ENCODE measurements at regions not wholly inside any gene's neighbourhood (a gene's known extent, or its start where the extent isn't known, plus 50 kb on each side); places are given as distances from the start of the nearest gene placed in this dataset.

DNA sequence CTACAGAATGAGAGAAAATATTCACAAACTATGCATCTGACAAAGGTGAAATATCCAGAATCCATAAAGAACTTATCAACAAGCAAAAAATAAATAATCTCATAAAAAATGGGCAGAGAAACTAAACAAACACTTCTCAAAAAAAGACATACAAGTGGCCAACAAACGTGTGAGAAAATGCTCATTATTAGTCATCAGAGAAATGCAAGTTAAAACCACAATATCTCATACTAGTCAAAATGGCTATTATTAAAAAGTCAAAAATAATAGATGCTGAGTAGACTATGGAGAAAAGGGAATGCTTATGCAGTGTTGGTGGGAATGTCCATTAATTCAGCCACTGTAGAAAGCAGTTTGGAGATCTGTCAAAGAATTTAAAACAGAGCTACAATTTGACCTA, 533.3 kb downstream of the TMA16 start:
- Histone ChIP-seq H3K4me3 (no peak overlapping the region), H3K27ac (no peak overlapping the region), H3K4me2 (no peak overlapping the region), H3K4me1 (no peaks in the 10 kb centered on the region), H3K9me3 (no peaks in the 10 kb centered on the region)
- ChIA-PET POLR2A (no interaction called here), CTCF (no interaction called here)
- TF ChIP-seq EHMT2 (IDR thresholded peaks at IDR 0.05; ENCODE audit: low read depth) (no peak), HDAC2 (IDR thresholded peaks at IDR 0.05) (no peak), POLR2A (IDR thresholded peaks at IDR 0.05; ENCODE audit: low read length) (no peak), MAFK (IDR thresholded peaks at IDR 0.05; ENCODE audit: partially characterized antibody) (no peak), ZNF302 (CRISPR knock-in tag; IDR thresholded peaks at IDR 0.05) (no peak), RNF2 (IDR thresholded peaks at IDR 0.05; ENCODE audit: borderline replicate concordance, low read depth) (no peak), GATA3 (IDR thresholded peaks at IDR 0.05; ENCODE audit: borderline replicate concordance) (no peak), ZFP36 (IDR thresholded peaks at IDR 0.05; ENCODE audit: borderline replicate concordance, partially characterized antibody) (no peak), CBX8 (IDR thresholded peaks at IDR 0.05) (no peak), SMC3 (IDR thresholded peaks at IDR 0.05) (no peak), POLR2AphosphoS2 (conservative IDR thresholded peaks at IDR 0.05; ENCODE audit: low read length) (no peak)
- TF ChIP-seq, protein P1, sequence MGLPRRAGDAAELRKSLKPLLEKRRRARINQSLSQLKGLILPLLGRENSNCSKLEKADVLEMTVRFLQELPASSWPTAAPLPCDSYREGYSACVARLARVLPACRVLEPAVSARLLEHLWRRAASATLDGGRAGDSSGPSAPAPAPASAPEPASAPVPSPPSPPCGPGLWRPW (IDR thresholded peaks at IDR 0.05) = no peak
- TF ChIP-seq, protein P2, sequence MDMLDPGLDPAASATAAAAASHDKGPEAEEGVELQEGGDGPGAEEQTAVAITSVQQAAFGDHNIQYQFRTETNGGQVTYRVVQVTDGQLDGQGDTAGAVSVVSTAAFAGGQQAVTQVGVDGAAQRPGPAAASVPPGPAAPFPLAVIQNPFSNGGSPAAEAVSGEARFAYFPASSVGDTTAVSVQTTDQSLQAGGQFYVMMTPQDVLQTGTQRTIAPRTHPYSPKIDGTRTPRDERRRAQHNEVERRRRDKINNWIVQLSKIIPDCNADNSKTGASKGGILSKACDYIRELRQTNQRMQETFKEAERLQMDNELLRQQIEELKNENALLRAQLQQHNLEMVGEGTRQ (IDR thresholded peaks at IDR 0.05) = no peak
- TF ChIP-seq, protein P3, sequence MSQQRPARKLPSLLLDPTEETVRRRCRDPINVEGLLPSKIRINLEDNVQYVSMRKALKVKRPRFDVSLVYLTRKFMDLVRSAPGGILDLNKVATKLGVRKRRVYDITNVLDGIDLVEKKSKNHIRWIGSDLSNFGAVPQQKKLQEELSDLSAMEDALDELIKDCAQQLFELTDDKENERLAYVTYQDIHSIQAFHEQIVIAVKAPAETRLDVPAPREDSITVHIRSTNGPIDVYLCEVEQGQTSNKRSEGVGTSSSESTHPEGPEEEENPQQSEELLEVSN (IDR thresholded peaks at IDR 0.05; ENCODE audit: borderline replicate concordance, low read depth) = no peak
- TF ChIP-seq, protein P4, sequence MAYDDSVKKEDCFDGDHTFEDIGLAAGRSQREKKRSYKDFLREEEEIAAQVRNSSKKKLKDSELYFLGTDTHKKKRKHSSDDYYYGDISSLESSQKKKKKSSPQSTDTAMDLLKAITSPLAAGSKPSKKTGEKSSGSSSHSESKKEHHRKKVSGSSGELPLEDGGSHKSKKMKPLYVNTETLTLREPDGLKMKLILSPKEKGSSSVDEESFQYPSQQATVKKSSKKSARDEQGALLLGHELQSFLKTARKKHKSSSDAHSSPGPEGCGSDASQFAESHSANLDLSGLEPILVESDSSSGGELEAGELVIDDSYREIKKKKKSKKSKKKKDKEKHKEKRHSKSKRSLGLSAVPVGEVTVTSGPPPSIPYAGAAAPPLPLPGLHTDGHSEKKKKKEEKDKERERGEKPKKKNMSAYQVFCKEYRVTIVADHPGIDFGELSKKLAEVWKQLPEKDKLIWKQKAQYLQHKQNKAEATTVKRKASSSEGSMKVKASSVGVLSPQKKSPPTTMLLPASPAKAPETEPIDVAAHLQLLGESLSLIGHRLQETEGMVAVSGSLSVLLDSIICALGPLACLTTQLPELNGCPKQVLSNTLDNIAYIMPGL (CRISPR knock-in tag; IDR thresholded peaks at IDR 0.05; ENCODE audit: borderline replicate concordance) = no peak
- WGBS (ENCODE audit: missing lambda C conversion rate) = 4% methylated on average over 1 of the region's 1 CpG
- DNase-seq (ENCODE audit: low read depth in 1 of 2, low spot score in 1 of 2) (no peak), FAIRE-seq (no peak), ATAC-seq (no peak)

DNA sequence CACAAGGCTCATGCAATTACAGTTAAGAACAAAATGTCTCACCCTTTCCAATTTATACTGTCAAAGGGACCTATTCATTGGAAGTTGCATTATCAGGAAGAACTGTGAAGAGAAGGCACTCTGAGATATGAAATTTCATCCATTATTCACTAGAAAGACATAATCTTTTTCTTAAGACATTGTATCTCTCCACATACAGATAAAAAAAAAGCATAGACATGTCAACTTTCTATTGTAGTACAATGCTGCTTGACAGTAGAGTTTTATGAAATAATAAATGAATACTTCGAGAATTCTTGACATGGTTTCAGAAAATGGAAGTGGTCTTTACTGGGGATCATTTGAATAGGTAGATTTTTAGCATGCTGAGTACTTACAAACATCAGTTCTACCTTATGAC, 545.0 kb downstream of the TMA16 start:
- FAIRE-seq = no peak
- no peak for ATAC-seq
- no peak overlapping the region for H3K4me3 ChIP-seq
- no peak overlapping the region for H3K27ac ChIP-seq
- no peak for DNase-seq (ENCODE audit: low read depth in 1 of 2, low spot score in 1 of 2)
- no peak overlapping the region for H3K4me2 ChIP-seq
- CTCF ChIA-PET = no interaction called here
- POLR2A ChIA-PET = no interaction called here
- 4% methylated on average over 1 of the region's 1 CpG for WGBS (ENCODE audit: missing lambda C conversion rate)
- H3K9me3 ChIP-seq = no peaks in the 10 kb centered on the region
- no peaks in the 10 kb centered on the region for H3K4me1 ChIP-seq
- TF ChIP-seq CBX2 (IDR thresholded peaks at IDR 0.05; ENCODE audit: borderline replicate concordance, low read depth) (no peak), POLR2A (IDR thresholded peaks at IDR 0.05; ENCODE audit: low read length) (no peak)
- TF ChIP-seq, protein P5, sequence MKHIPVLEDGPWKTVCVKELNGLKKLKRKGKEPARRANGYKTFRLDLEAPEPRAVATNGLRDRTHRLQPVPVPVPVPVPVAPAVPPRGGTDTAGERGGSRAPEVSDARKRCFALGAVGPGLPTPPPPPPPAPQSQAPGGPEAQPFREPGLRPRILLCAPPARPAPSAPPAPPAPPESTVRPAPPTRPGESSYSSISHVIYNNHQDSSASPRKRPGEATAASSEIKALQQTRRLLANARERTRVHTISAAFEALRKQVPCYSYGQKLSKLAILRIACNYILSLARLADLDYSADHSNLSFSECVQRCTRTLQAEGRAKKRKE (CRISPR knock-in tag; IDR thresholded peaks at IDR 0.05; ENCODE audit: low read depth) = no peak
- TF ChIP-seq, protein P6, sequence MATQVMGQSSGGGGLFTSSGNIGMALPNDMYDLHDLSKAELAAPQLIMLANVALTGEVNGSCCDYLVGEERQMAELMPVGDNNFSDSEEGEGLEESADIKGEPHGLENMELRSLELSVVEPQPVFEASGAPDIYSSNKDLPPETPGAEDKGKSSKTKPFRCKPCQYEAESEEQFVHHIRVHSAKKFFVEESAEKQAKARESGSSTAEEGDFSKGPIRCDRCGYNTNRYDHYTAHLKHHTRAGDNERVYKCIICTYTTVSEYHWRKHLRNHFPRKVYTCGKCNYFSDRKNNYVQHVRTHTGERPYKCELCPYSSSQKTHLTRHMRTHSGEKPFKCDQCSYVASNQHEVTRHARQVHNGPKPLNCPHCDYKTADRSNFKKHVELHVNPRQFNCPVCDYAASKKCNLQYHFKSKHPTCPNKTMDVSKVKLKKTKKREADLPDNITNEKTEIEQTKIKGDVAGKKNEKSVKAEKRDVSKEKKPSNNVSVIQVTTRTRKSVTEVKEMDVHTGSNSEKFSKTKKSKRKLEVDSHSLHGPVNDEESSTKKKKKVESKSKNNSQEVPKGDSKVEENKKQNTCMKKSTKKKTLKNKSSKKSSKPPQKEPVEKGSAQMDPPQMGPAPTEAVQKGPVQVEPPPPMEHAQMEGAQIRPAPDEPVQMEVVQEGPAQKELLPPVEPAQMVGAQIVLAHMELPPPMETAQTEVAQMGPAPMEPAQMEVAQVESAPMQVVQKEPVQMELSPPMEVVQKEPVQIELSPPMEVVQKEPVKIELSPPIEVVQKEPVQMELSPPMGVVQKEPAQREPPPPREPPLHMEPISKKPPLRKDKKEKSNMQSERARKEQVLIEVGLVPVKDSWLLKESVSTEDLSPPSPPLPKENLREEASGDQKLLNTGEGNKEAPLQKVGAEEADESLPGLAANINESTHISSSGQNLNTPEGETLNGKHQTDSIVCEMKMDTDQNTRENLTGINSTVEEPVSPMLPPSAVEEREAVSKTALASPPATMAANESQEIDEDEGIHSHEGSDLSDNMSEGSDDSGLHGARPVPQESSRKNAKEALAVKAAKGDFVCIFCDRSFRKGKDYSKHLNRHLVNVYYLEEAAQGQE (IDR thresholded peaks at IDR 0.05) = no peak

Measured in A549 (cell line).